ENCODE measurements at regions not wholly inside any gene's neighbourhood (a gene's known extent, or its start where the extent isn't known, plus 50 kb on each side); places are given as distances from the start of the nearest gene placed in this dataset.

DNA sequence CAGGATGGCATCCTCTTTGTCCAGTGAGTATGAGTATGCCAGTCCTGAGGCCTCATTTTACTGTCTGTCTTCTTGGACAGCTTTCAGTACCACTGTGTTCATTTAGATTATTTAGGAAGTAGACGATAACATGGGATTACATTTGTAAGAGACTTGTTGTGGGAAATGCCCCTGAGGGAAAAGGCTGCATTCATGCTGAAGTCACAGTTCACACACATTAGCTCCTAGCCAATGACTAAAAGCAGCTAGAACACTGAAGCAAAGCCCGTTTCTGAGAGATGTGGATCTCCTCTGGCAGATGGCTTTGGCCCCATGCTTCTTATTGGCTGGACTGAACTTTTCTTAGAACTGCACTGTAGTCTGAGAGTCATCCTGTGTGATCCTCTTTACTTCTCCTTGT is 242.4 kb downstream of the FAM76B start:
- H3K4me2 ChIP-seq, result no peak overlapping the region
- ChIA-PET POLR2A (no interaction called here), CTCF (interaction anchor here (1.0 to 1.6 kb wide), 2 partner anchors 150 to 390 kb away, joined by 3 read pairs; no protein-coding TSS in a partner anchor)
- no peaks in the 10 kb centered on the region for H3K9me3 ChIP-seq
- 69% methylated on average over 1 of the region's 2 CpGs for WGBS (ENCODE audit: low lambda C conversion rate)
- no peaks in the 10 kb centered on the region for H3F3A ChIP-seq (replicated peaks; ENCODE audit: insufficient read depth)
- no peaks in the 10 kb centered on the region for H3K79me2 ChIP-seq (ENCODE audit: insufficient read depth)
- TF ChIP-seq MEF2A (IDR thresholded peaks at IDR 0.05; ENCODE audit: borderline replicate concordance, low read depth), result no peak
- TF ChIP-seq FOXM1 (IDR thresholded peaks at IDR 0.05; ENCODE audit: low read depth), result no peak
- TF ChIP-seq RFX5 (IDR thresholded peaks at IDR 0.05; ENCODE audit: low read length), result no peak
- TF ChIP-seq ELF1 (IDR thresholded peaks at IDR 0.05), result no peak
- no peak for TF ChIP-seq SMC3 (IDR thresholded peaks at IDR 0.05; ENCODE audit: low read depth, low read length)
- TF ChIP-seq FOXJ3 (CRISPR knock-in tag; IDR thresholded peaks at IDR 0.05), result no peak
- no peak for TF ChIP-seq POLR2AphosphoS5 (IDR thresholded peaks at IDR 0.05; ENCODE audit: low read depth, low read length)
- no peak for TF ChIP-seq YY1 (IDR thresholded peaks at IDR 0.05; ENCODE audit: low read depth)
- TF ChIP-seq, protein P1, sequence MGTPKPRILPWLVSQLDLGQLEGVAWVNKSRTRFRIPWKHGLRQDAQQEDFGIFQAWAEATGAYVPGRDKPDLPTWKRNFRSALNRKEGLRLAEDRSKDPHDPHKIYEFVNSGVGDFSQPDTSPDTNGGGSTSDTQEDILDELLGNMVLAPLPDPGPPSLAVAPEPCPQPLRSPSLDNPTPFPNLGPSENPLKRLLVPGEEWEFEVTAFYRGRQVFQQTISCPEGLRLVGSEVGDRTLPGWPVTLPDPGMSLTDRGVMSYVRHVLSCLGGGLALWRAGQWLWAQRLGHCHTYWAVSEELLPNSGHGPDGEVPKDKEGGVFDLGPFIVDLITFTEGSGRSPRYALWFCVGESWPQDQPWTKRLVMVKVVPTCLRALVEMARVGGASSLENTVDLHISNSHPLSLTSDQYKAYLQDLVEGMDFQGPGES (IDR thresholded peaks at IDR 0.05; ENCODE audit: low read depth, low read length), result no peak
- no peak for TF ChIP-seq RAD21 (IDR thresholded peaks at IDR 0.05; ENCODE audit: low read length)
- no peak for TF ChIP-seq GABPA (IDR thresholded peaks at IDR 0.05; ENCODE audit: low read depth)
- TF ChIP-seq EP300 (IDR thresholded peaks at IDR 0.05; ENCODE audit: borderline replicate concordance in 1 of 2, low read depth in 1 of 2, low read length in 1 of 2), result no peak
- TF ChIP-seq, protein P2, sequence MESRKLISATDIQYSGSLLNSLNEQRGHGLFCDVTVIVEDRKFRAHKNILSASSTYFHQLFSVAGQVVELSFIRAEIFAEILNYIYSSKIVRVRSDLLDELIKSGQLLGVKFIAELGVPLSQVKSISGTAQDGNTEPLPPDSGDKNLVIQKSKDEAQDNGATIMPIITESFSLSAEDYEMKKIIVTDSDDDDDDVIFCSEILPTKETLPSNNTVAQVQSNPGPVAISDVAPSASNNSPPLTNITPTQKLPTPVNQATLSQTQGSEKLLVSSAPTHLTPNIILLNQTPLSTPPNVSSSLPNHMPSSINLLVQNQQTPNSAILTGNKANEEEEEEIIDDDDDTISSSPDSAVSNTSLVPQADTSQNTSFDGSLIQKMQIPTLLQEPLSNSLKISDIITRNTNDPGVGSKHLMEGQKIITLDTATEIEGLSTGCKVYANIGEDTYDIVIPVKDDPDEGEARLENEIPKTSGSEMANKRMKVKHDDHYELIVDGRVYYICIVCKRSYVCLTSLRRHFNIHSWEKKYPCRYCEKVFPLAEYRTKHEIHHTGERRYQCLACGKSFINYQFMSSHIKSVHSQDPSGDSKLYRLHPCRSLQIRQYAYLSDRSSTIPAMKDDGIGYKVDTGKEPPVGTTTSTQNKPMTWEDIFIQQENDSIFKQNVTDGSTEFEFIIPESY (IDR thresholded peaks at IDR 0.05; ENCODE audit: borderline replicate concordance, low read depth), result no peak
- no peak for TF ChIP-seq NRF1 (IDR thresholded peaks at IDR 0.05; ENCODE audit: low read depth, low read length)
- TF ChIP-seq, protein P3, sequence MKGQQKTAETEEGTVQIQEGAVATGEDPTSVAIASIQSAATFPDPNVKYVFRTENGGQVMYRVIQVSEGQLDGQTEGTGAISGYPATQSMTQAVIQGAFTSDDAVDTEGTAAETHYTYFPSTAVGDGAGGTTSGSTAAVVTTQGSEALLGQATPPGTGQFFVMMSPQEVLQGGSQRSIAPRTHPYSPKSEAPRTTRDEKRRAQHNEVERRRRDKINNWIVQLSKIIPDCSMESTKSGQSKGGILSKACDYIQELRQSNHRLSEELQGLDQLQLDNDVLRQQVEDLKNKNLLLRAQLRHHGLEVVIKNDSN (IDR thresholded peaks at IDR 0.05; ENCODE audit: borderline replicate concordance, low read depth), result no peak
- no peak for TF ChIP-seq JUND (IDR thresholded peaks at IDR 0.05)
- TF ChIP-seq SIN3A (IDR thresholded peaks at IDR 0.05; ENCODE audit: borderline replicate concordance, low read depth, low read length), result no peak
- no peak for TF ChIP-seq NFIC (IDR thresholded peaks at IDR 0.05; ENCODE audit: borderline replicate concordance)
- H2AFZ ChIP-seq (ENCODE audit: low read depth), result no peak overlapping the region
- H3K36me3 ChIP-seq (replicated peaks in 1 of 2; ENCODE audit: control insufficient read depth in 1 of 2, insufficient read depth in 2 of 2, low read length in 1 of 2), result no peaks in the 10 kb centered on the region
- H3K27me3 ChIP-seq (ENCODE audit: insufficient read depth), result no peaks in the 10 kb centered on the region
- H3K9me2 ChIP-seq, result no peaks in the 10 kb centered on the region
- peaks cover 0 to 2% of the 10 kb centered on the region in 2 experiments; a peak in 1 of 4 replicates for H3K4me1 ChIP-seq (ENCODE audit: control insufficient read depth in 1 of 2, insufficient read depth in 2 of 2, low read depth in 1 of 2, low read length in 1 of 2)
- H3K9ac ChIP-seq, result no peak overlapping the region
- no peak for DNase-seq
- no peaks in the 10 kb centered on the region for H4K20me1 ChIP-seq (ENCODE audit: insufficient read depth)
- H3K27ac ChIP-seq (ENCODE audit: low read depth in 2 of 2, low read length in 1 of 2), result no peak overlapping the region
- no peak overlapping the region for H3K4me3 ChIP-seq (ENCODE audit: low read depth in 2 of 2, low read length in 1 of 2)
